CD4-positive, alpha-beta T cell (primary cell): ENCODE measurements at regions not wholly inside any gene's neighbourhood (a gene's known extent, or its start where the extent isn't known, plus 50 kb on each side); places are given as distances from the start of the nearest gene placed in this dataset.

Source experiments
- ATAC-seq: fragments of 200-7000 bp; cut with Tn5 transposase; one replicate; pipeline ENCODE4 v1.10.0; 2022; ENCODE audit warnings: mild to moderate bottlenecking; ENCODE audit not compliant: poor library complexity
- CTCF ChIA-PET: fragments of 350-600 bp; sonication (Branson Sonifier 250); formaldehyde crosslinking; loops from one replicate; lab custom pipeline; 2021; ENCODE audit warnings: antibody characterized with exemption, inconsistent platforms; lab: Charles Lee
- POLR2A ChIA-PET: fragments of 350-600 bp; sonication (Branson Sonifier 250); formaldehyde crosslinking; loops from one replicate; lab custom pipeline; 2021; ENCODE audit warnings: antibody characterized with exemption, inconsistent platforms; lab: Charles Lee
- DNase-seq, 14 experiments: peaks; one replicate each; pipeline ENCODE4 v3.0.0-alpha.2; 2013 to 2020; ENCODE audit warnings: mixed read lengths in 2 of 14
- H3K27ac ChIP-seq, 2 donors: one replicate each; pipeline versions ENCODE4 v1.5.1 to v1.7.0; 2013; ENCODE audit warnings: low read length in 2 of 2, low read depth in 1 of 2, mild to moderate bottlenecking in 1 of 2
- H3K27me3 ChIP-seq, 2 experiments: 1 replicate in 1 of 2; 2 replicates in 1 of 2; pipeline versions ENCODE4 v1.6.1 to v1.7.0; 2013; ENCODE audit warnings: low read length in 2 of 2, control low read depth in 1 of 2, mild to moderate bottlenecking in 1 of 2, moderate library complexity in 1 of 2; ENCODE audit not compliant: insufficient read depth in 2 of 2, control insufficient read depth in 1 of 2
- H3K36me3 ChIP-seq: one replicate; pipeline ENCODE4 v1.6.1; 2013; ENCODE audit warnings: low read length, control low read depth; ENCODE audit not compliant: insufficient read depth
- H3K4me1 ChIP-seq: one replicate; pipeline ENCODE4 v1.6.1; 2013; ENCODE audit warnings: low read length, control low read depth; ENCODE audit not compliant: insufficient read depth
- H3K4me3 ChIP-seq: one replicate; pipeline ENCODE4 v1.5.1; 2013; ENCODE audit warnings: mild to moderate bottlenecking, low read length, moderate library complexity
- H3K9me3 ChIP-seq, 2 experiments: 1 replicate in 1 of 2; 2 replicates in 1 of 2; pipeline versions ENCODE4 v1.6.1 to v1.7.0; 2013; ENCODE audit warnings: low read length in 2 of 2, mild to moderate bottlenecking in 2 of 2, control low read depth in 1 of 2, moderate library complexity in 1 of 2; ENCODE audit not compliant: control insufficient read depth in 1 of 2, insufficient read depth in 1 of 2
- H3K27ac Mint-ChIP-seq: one replicate; pipeline ENCODE4 v1.8.0; 2020; ENCODE audit warnings: mixed read lengths
- H3K27me3 Mint-ChIP-seq: one replicate; pipeline ENCODE4 v1.8.0; 2021; ENCODE audit warnings: mixed read lengths
- H3K36me3 Mint-ChIP-seq: one replicate; pipeline ENCODE4 v1.8.0; 2021; ENCODE audit warnings: low read depth, mixed read lengths
- H3K4me1 Mint-ChIP-seq: one replicate; pipeline ENCODE4 v1.8.0; 2021; ENCODE audit warnings: low read depth, mixed read lengths
- H3K4me3 Mint-ChIP-seq: one replicate; pipeline ENCODE4 v1.8.0; 2020; ENCODE audit warnings: mild to moderate bottlenecking, mixed read lengths
- H3K9me3 Mint-ChIP-seq: one replicate; pipeline ENCODE4 v1.8.0; 2020; ENCODE audit warnings: mixed read lengths
- CTCF ChIP-seq: fragments of 200-600 bp; IDR thresholded peaks from one replicate; pipeline ENCODE4 v1.8.0; 2022; ENCODE audit warnings: antibody characterized with exemption, mild to moderate bottlenecking
- intact Hi-C, 2 experiments: fragments of 100-400 bp; cut with DNase I in 1 of 2; cut with micrococcal nuclease in 1 of 2; formaldehyde crosslinking; loops; one replicate each; pipeline versions ENCODE4 v1.15.1 to v1.9.0; 2023 to 2025; cut with DNase I, micrococcal nuclease

- H3K4me3 ChIP-seq, result no peak overlapping the region
- Mint-ChIP-seq H3K27ac (no peak overlapping the region), H3K4me3 (no peak overlapping the region), H3K4me1 (no peaks in the 10 kb centered on the region), H3K36me3 (no peaks in the 10 kb centered on the region), H3K27me3 (peaks cover 7% of the 10 kb centered on the region), H3K9me3 (no peaks in the 10 kb centered on the region)
- no peaks in the 10 kb centered on the region for H3K9me3 ChIP-seq
- ChIA-PET POLR2A (no interaction called here), CTCF (no interaction called here)
- ATAC-seq (no peak), DNase-seq (no peak)
- H3K27ac ChIP-seq, result no peak overlapping the region
- TF ChIP-seq CTCF, result no peak
- H3K36me3 ChIP-seq, result no peaks in the 10 kb centered on the region
- intact Hi-C loops, result no loop called here
- H3K4me1 ChIP-seq, result no peaks in the 10 kb centered on the region
- H3K27me3 ChIP-seq, result peaks cover 0 to 3% of the 10 kb centered on the region in 2 experiments
Observed at GRCh38 chr2:152820048-152820447, 101.6 kb downstream of the ARL6IP6 start.

GRCh38 chr2:152815634-152816257 lies 97.3 kb downstream of the ARL6IP6 start:
- Histone ChIP-seq H3K27me3 (peaks cover 0 to 3% of the 10 kb centered on the region in 2 experiments), H3K36me3 (no peaks in the 10 kb centered on the region), H3K9me3 (peaks cover 14 to 19% of the 10 kb centered on the region in 2 experiments), H3K4me1 (no peaks in the 10 kb centered on the region), H3K27ac (no peak overlapping the region), H3K4me3 (no peak overlapping the region)
- Mint-ChIP-seq H3K36me3 (no peaks in the 10 kb centered on the region), H3K27ac (no peak overlapping the region), H3K4me3 (no peak overlapping the region), H3K9me3 (peaks cover 13% of the 10 kb centered on the region), H3K4me1 (no peaks in the 10 kb centered on the region), H3K27me3 (peaks cover 7% of the 10 kb centered on the region)
- intact Hi-C loops, result no loop called here
- ATAC-seq, result no peak
- no peak for TF ChIP-seq CTCF
- DNase-seq, result no peak
- POLR2A ChIA-PET, result no interaction called here
- CTCF ChIA-PET, result no interaction called here

- peaks cover 13% of the 10 kb centered on the region for H3K27me3 Mint-ChIP-seq
- no peaks in the 10 kb centered on the region for H3K36me3 Mint-ChIP-seq
- TF ChIP-seq CTCF, result no peak
- peaks cover 13% of the 10 kb centered on the region for H3K9me3 Mint-ChIP-seq
- no peaks in the 10 kb centered on the region for H3K4me1 Mint-ChIP-seq
- intact Hi-C loops, result no loop called here
- Histone ChIP-seq H3K4me3 (no peak overlapping the region), H3K27me3 (peaks cover 0 to 3% of the 10 kb centered on the region in 2 experiments), H3K4me1 (no peaks in the 10 kb centered on the region), H3K27ac (no peak overlapping the region), H3K9me3 (peaks cover 14 to 19% of the 10 kb centered on the region in 2 experiments), H3K36me3 (no peaks in the 10 kb centered on the region)
- ChIA-PET POLR2A (no interaction called here), CTCF (no interaction called here)
- H3K4me3 Mint-ChIP-seq, result no peak overlapping the region
- DNase-seq, result no peak
- ATAC-seq, result no peak
- no peak overlapping the region for H3K27ac Mint-ChIP-seq
Observed at GRCh38 chr2:152814475-152815030, 96.1 kb downstream of the ARL6IP6 start.
